Sigmoid colon (tissue), 3 donors: ENCODE measurements at regions not wholly inside any gene's neighbourhood (a gene's known extent, or its start where the extent isn't known, plus 50 kb on each side); places are given as distances from the start of the nearest gene placed in this dataset.

Experiments used
- CTCF ChIP-seq, 4 experiments: fragments of 450-650 bp in 3 of 4; fragments of 200-600 bp in 1 of 4; IDR thresholded peaks; one replicate each; pipeline ENCODE4 v1.5.1; 2016 to 2019; ENCODE audit warnings: antibody characterized with exemption in 4 of 4, mild to moderate bottlenecking in 3 of 4, moderate library complexity in 2 of 4
- POLR2A ChIP-seq, 2 donors: fragments of 450-650 bp; IDR thresholded peaks; one replicate each; pipeline ENCODE4 v1.6.1; 2016; ENCODE audit warnings: antibody characterized with exemption in 2 of 2, mild to moderate bottlenecking in 2 of 2, moderate library complexity in 2 of 2

- TF ChIP-seq CTCF (IDR thresholded peaks at IDR 0.05): no peak
- no peak for TF ChIP-seq POLR2A (IDR thresholded peaks at IDR 0.05)
Observed at GRCh38 chr1:78434351-78434750, 56.4 kb upstream of the PTGFR start.
